PFSK-1 (cell line): ENCODE measurements at regions not wholly inside any gene's neighbourhood (a gene's known extent, or its start where the extent isn't known, plus 50 kb on each side); places are given as distances from the start of the nearest gene placed in this dataset.

Source experiments
- FOXP2 ChIP-seq: optimal IDR thresholded peaks from 2 replicates; pipeline ENCODE3; 2011; ENCODE audit warnings: borderline replicate concordance, control low read depth, inconsistent platforms; ENCODE audit not compliant: insufficient read depth; ENCODE audit errors: extremely low read length, extremely low read depth
- POLR2AphosphoS5 ChIP-seq: IDR thresholded peaks from 2 replicates; pipeline ENCODE4 v1.6.1; 2012; ENCODE audit warnings: low read depth, mild to moderate bottlenecking, control low read depth, low read length, moderate library complexity
- SIN3A ChIP-seq: IDR thresholded peaks from 2 replicates; pipeline ENCODE4 v1.6.1; 2012; ENCODE audit warnings: mild to moderate bottlenecking, low read length, moderate library complexity, borderline replicate concordance; ENCODE audit not compliant: insufficient read depth
- TAF1 ChIP-seq: IDR thresholded peaks from 2 replicates; pipeline ENCODE4 v1.6.1; 2012; ENCODE audit warnings: low read length, control low read depth, borderline replicate concordance; ENCODE audit not compliant: insufficient read depth
- TF ChIP-seq, protein P1 (sequence below), 2 experiments: IDR thresholded peaks; 2 replicates each; pipeline versions ENCODE4 v1.6.1 to v1.8.0; 2011 to 2012; ENCODE audit warnings: low read depth in 2 of 2, low read length in 2 of 2, control low read depth in 1 of 2, inconsistent platforms in 1 of 2, mild to moderate bottlenecking in 1 of 2, moderate library complexity in 1 of 2; ENCODE audit not compliant: insufficient read depth in 1 of 2

DNA sequence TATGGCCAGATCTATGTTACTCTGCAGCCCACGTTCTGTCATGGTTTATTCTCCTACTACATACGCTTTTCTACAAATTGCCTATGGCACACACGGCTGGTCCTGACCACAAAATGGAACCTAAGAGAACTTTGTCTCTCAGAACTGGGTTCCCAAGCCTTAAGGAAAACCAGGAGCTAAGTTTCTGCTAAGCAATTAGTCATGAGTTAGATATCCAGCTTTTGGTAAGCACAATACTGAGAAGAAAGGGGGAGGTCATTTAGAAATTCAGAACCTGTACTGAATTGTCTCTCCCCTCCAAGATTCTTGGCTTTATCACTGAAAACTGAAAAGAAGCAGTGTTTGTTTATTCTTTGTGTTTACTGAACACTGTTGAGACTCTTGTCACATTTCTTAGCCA, 283.5 kb upstream of the TANK start:
- TF ChIP-seq POLR2AphosphoS5: no peak
- TF ChIP-seq, protein P1, sequence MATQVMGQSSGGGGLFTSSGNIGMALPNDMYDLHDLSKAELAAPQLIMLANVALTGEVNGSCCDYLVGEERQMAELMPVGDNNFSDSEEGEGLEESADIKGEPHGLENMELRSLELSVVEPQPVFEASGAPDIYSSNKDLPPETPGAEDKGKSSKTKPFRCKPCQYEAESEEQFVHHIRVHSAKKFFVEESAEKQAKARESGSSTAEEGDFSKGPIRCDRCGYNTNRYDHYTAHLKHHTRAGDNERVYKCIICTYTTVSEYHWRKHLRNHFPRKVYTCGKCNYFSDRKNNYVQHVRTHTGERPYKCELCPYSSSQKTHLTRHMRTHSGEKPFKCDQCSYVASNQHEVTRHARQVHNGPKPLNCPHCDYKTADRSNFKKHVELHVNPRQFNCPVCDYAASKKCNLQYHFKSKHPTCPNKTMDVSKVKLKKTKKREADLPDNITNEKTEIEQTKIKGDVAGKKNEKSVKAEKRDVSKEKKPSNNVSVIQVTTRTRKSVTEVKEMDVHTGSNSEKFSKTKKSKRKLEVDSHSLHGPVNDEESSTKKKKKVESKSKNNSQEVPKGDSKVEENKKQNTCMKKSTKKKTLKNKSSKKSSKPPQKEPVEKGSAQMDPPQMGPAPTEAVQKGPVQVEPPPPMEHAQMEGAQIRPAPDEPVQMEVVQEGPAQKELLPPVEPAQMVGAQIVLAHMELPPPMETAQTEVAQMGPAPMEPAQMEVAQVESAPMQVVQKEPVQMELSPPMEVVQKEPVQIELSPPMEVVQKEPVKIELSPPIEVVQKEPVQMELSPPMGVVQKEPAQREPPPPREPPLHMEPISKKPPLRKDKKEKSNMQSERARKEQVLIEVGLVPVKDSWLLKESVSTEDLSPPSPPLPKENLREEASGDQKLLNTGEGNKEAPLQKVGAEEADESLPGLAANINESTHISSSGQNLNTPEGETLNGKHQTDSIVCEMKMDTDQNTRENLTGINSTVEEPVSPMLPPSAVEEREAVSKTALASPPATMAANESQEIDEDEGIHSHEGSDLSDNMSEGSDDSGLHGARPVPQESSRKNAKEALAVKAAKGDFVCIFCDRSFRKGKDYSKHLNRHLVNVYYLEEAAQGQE (IDR thresholded peaks at IDR 0.05; ENCODE audit: insufficient read depth in 1 of 2, low read depth in 2 of 2, low read length in 2 of 2): no peak
- TF ChIP-seq SIN3A: no peak
- TF ChIP-seq TAF1: no peak
- TF ChIP-seq FOXP2: no peak

DNA sequence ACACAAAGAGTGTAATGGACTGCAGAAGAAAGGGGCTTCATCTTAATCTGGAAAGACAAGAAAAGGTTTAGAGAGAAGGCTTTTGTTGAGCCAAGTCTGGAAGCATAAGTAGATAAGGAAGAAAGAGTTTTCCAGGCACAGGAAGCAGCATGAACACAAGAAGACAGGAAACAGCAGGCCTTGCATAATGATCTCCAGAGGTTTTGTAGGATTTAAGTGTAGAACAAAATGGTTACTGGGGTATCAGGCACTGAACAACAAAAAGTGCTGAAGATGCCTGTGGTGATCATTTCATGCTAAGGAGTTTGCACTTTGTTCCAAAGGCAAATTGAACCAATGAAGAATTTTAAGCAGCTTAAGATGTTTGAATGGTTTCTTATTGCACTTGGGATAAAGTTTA, 281.6 kb upstream of the TANK start:
- TF ChIP-seq SIN3A: 0 out of 2 replicates have a peak, but pooled peaks have one; percentile 30
- no peak for TF ChIP-seq POLR2AphosphoS5

DNA sequence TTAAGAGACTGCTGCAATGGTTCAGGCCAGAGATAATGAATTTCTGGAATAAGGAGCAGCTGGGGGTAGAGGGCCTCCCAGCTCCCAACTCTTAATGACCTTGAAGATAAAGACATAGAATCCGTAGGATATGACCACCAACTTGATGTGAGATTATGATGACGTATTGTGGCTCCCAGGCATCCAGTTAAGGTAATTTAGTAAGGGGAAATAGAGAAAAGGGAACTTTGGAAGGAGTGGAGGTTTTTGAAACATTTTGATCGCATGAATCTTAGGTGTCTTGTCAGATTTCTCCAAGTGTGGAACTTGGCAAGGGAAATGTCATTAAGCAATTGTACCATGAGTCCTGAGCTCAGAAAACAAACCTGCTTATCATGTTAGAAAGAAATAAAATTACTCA, 277.3 kb upstream of the TANK start:
- TF ChIP-seq FOXP2: no peak
- TF ChIP-seq SIN3A: no peak
- TF ChIP-seq, protein P1 (IDR thresholded peaks at IDR 0.05; ENCODE audit: insufficient read depth in 1 of 2, low read depth in 2 of 2, low read length in 2 of 2): no peak
- no peak for TF ChIP-seq TAF1
- TF ChIP-seq POLR2AphosphoS5: no peak

DNA sequence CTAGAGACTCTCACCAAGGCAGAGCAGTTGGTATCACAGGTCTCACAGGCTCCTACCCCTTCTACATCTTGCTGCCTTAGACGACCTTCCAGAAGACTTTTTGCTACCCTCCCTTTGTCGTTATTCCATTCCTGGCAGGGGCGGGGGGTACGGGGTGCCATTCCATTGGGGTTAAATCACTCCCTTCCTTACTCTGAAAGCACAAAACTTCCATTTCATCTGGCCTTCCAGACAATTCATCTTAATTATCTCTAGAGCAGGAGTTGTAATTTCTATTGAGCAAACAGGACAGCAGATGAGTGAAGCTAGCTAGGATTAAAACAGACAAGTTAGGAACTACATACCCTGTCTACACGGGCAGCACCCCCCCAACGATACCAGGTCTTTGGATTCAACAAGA, 276.2 kb upstream of the TANK start:
- TF ChIP-seq FOXP2: no peak
- no peak for TF ChIP-seq POLR2AphosphoS5
- TF ChIP-seq, protein P1 (IDR thresholded peaks at IDR 0.05; ENCODE audit: insufficient read depth in 1 of 2, low read depth in 2 of 2, low read length in 2 of 2): no peak
- no peak for TF ChIP-seq TAF1
- no peak for TF ChIP-seq SIN3A

DNA sequence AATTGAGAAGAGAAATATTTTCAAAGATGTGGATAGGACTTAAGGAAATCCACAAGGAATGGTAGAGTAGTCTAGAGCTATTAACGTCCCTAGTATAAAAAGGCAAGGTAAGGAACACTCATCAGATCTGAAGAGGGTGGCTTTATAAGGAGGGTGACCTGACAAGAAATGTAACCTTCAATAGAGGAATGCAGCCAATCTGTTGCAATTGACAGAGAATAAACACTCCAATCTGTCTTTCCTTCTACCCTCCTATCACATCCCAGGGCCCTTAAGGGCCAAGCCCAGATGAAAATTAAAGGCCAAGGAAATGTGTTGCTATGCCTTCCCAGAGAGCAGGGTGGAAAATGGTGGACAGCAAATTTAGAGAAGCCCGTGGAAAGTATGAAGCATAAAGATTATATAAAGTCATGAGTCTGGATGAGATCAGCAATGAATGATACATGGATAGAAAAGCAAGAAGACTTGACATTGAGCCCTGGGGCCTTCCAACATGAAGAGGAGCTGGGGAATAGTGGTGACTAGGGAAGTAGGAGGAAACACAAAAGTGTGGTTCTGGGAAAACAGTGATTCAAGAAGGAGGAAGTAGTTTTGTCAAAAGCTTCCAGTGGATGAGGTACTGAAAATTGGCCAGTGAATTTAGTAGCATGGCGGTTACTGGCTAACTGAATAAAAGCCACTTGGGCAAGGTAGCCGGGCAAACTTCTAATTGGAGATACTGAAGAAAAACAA, 270.6 kb upstream of the TANK start:
- TF ChIP-seq, protein P1 (IDR thresholded peaks at IDR 0.05; ENCODE audit: insufficient read depth in 1 of 2, low read depth in 2 of 2, low read length in 2 of 2): no peak
- TF ChIP-seq POLR2AphosphoS5 (no peak), TAF1 (no peak), FOXP2 (no peak), SIN3A (no peak)
